Skeletal muscle tissue (tissue), 3 donors: ENCODE measurements at regions not wholly inside any gene's neighbourhood (a gene's known extent, or its start where the extent isn't known, plus 50 kb on each side); places are given as distances from the start of the nearest gene placed in this dataset.

Experiments
- H3K27ac ChIP-seq: one replicate; pipeline ENCODE4 v1.7.0; 2013; ENCODE audit warnings: mild to moderate bottlenecking, low read depth, low read length, inconsistent platforms
- H3K27me3 ChIP-seq, 3 donors: one replicate each; pipeline ENCODE4 v1.7.0; 2013; ENCODE audit warnings: low read length in 3 of 3; ENCODE audit not compliant: control insufficient read depth in 3 of 3, insufficient read depth in 3 of 3
- H3K36me3 ChIP-seq, 3 donors: one replicate each; pipeline ENCODE4 v1.7.0; 2013; ENCODE audit warnings: low read length in 3 of 3; ENCODE audit not compliant: control insufficient read depth in 3 of 3, insufficient read depth in 3 of 3
- H3K4me1 ChIP-seq, 3 donors: one replicate each; pipeline ENCODE4 v1.7.0; 2013; ENCODE audit warnings: low read length in 3 of 3, mild to moderate bottlenecking in 3 of 3; ENCODE audit not compliant: control insufficient read depth in 3 of 3, insufficient read depth in 3 of 3
- H3K4me3 ChIP-seq, 3 donors: one replicate each; pipeline ENCODE4 v1.7.0; 2013; ENCODE audit warnings: low read length in 3 of 3
- H3K9ac ChIP-seq, 3 donors: one replicate each; pipeline ENCODE4 v1.7.0; 2013; ENCODE audit warnings: low read length in 3 of 3, mild to moderate bottlenecking in 3 of 3, moderate library complexity in 2 of 3, low read depth in 1 of 3
- H3K9me3 ChIP-seq, 3 donors: one replicate each; pipeline ENCODE4 v1.7.0; 2013; ENCODE audit warnings: low read length in 3 of 3; ENCODE audit not compliant: control insufficient read depth in 3 of 3
- donor health status: Osteomylitis.

- no peak overlapping the region for H3K27ac ChIP-seq
- no peaks in the 10 kb centered on the region for H3K36me3 ChIP-seq
- H3K9ac ChIP-seq, result no peak overlapping the region
- no peak overlapping the region for H3K4me3 ChIP-seq
- no peaks in the 10 kb centered on the region for H3K9me3 ChIP-seq
- no peaks in the 10 kb centered on the region for H3K27me3 ChIP-seq
- H3K4me1 ChIP-seq, result no peaks in the 10 kb centered on the region
Measured at GRCh38 chr4:14091966-14092365, 464.4 kb upstream of the BOD1L1 start.

GRCh38 chr4:14092741-14093140, 465.2 kb upstream of the BOD1L1 start:
- Histone ChIP-seq H3K4me1 (no peaks in the 10 kb centered on the region), H3K9ac (no peak overlapping the region), H3K4me3 (no peak overlapping the region), H3K27ac (no peak overlapping the region), H3K27me3 (no peaks in the 10 kb centered on the region), H3K9me3 (no peaks in the 10 kb centered on the region), H3K36me3 (no peaks in the 10 kb centered on the region)

- H3K9ac ChIP-seq, result no peak overlapping the region
- no peaks in the 10 kb centered on the region for H3K4me1 ChIP-seq
- no peaks in the 10 kb centered on the region for H3K9me3 ChIP-seq
- H3K4me3 ChIP-seq, result no peak overlapping the region
- no peak overlapping the region for H3K27ac ChIP-seq
- no peaks in the 10 kb centered on the region for H3K27me3 ChIP-seq
- H3K36me3 ChIP-seq, result no peaks in the 10 kb centered on the region
Measured at GRCh38 chr4:14095831-14096230, 468.3 kb upstream of the BOD1L1 start.

DNA sequence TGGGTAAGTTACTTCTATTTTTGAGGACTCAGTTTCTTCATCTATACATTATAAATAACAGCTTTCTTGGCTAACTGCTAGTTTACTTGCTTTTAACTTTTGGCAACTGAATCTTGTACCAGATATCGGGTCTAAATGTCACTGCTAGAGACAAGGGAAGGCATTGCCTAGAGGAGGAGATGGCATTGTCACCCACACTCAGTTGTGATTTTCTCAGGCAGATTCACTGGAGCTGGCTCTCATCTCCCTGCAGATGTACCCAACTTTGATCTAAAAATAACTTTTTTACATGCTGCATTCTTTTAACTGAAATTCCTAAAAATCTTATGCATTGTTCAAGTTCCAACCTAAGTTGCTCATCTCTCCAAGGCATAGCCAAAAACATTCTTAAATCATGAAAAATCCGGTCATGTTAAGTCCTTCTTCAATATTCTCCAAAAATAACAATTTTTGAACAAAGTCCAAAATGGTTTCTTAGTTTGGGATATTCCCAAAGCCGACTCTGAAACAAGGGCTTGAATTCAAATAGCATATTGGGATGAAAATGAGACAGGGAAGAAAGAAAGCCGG, 469.0 kb upstream of the BOD1L1 start:
- H3K9ac ChIP-seq, result no peak overlapping the region
- H3K27me3 ChIP-seq, result no peaks in the 10 kb centered on the region
- H3K4me3 ChIP-seq, result no peak overlapping the region
- no peaks in the 10 kb centered on the region for H3K4me1 ChIP-seq
- no peak overlapping the region for H3K27ac ChIP-seq
- no peaks in the 10 kb centered on the region for H3K36me3 ChIP-seq
- H3K9me3 ChIP-seq, result no peaks in the 10 kb centered on the region

GRCh38 chr4:14100349-14100748, 472.8 kb upstream of the BOD1L1 start:
- Histone ChIP-seq H3K27ac (no peak overlapping the region), H3K4me3 (no peak overlapping the region), H3K27me3 (no peaks in the 10 kb centered on the region), H3K9me3 (no peaks in the 10 kb centered on the region), H3K9ac (no peak overlapping the region), H3K36me3 (no peaks in the 10 kb centered on the region), H3K4me1 (no peaks in the 10 kb centered on the region)

GRCh38 chr4:14110407-14110806, 482.9 kb upstream of the BOD1L1 start:
- H3K36me3 ChIP-seq, result no peaks in the 10 kb centered on the region
- no peak overlapping the region for H3K9ac ChIP-seq
- H3K4me3 ChIP-seq, result no peak overlapping the region
- no peaks in the 10 kb centered on the region for H3K27me3 ChIP-seq
- H3K9me3 ChIP-seq, result peaks cover 0 to 6% (median 0%) of the 10 kb centered on the region in 3 donors
- no peak overlapping the region for H3K27ac ChIP-seq
- H3K4me1 ChIP-seq, result no peaks in the 10 kb centered on the region

DNA sequence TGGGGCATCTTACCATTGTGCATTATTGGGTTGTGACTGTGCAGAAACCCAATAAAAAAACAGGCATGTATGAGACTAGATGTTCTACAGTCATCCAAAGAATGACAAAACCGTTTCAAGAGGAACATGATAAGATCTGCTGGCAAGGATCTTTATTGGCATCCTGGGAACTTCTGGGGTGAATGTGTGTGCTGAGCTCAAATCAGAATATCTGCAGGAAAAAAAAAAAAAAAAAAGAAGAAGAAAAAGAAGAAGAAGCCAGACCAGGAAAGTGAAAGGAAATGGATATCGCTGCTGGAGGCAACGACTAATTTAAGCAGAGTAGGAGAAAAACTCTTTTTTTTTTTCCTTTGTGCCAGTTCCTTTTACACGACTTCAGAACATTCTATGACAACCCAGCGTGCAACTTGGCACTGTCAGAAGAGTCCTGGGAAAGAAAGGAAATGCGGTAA, 484.2 kb upstream of the BOD1L1 start:
- no peaks in the 10 kb centered on the region for H3K9me3 ChIP-seq
- H3K9ac ChIP-seq, result no peak overlapping the region
- H3K27ac ChIP-seq, result no peak overlapping the region
- H3K4me3 ChIP-seq, result no peak overlapping the region
- no peaks in the 10 kb centered on the region for H3K36me3 ChIP-seq
- no peaks in the 10 kb centered on the region for H3K4me1 ChIP-seq
- no peaks in the 10 kb centered on the region for H3K27me3 ChIP-seq

DNA sequence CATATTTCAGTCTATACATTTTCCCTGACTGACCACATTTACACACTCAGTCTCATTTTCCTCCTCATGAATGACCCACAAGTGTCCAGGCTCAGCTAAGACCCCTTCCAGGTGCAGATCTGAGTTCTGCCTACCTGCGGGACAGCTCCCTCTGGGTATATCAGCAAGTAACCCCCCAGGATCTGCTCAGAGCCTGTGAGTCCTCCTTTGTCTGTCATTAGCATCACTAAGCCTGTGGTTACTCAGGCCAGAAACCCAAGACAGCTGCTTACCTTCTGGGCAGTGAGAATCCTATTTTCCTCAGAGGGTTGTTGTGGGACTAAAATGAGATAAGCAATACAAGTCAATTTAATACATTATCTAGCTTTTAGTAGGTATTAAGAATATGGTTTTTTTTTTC, 487.6 kb upstream of the BOD1L1 start:
- Histone ChIP-seq H3K4me1 (no peaks in the 10 kb centered on the region), H3K9me3 (no peaks in the 10 kb centered on the region), H3K27ac (no peak overlapping the region), H3K36me3 (no peaks in the 10 kb centered on the region), H3K4me3 (no peak overlapping the region), H3K9ac (no peak overlapping the region), H3K27me3 (no peaks in the 10 kb centered on the region)

- H3K36me3 ChIP-seq, result no peaks in the 10 kb centered on the region
- no peak overlapping the region for H3K4me3 ChIP-seq
- H3K9ac ChIP-seq, result no peak overlapping the region
Measured at GRCh38 chr4:14117575-14118238, 490.2 kb upstream of the BOD1L1 start.

DNA sequence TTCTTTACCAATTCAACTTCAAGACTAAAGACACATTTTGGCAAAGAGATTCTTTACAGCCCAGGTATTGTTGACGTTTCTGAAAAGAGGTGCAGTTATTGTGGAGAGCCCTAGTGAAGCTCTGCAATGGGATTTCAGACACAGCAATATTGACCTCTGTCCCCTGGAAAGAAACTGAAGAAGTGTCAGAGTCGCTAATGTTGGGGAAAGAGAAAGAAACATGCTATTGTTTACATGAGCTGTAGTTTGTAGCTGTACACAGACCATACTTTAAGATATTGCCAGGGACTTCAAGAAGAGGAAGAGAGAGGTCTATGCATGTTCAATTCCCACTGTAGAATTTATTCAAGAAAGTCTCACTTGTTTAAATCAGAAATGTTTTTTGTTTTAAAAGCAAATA, 497.3 kb upstream of the BOD1L1 start:
- H3K4me3 ChIP-seq, result no peak overlapping the region
- no peak overlapping the region for H3K27ac ChIP-seq
- H3K27me3 ChIP-seq, result no peaks in the 10 kb centered on the region
- H3K4me1 ChIP-seq, result no peaks in the 10 kb centered on the region
- no peaks in the 10 kb centered on the region for H3K9me3 ChIP-seq
- H3K9ac ChIP-seq, result no peak overlapping the region
- no peaks in the 10 kb centered on the region for H3K36me3 ChIP-seq

More at GRCh38 chr4:14117575-14118238, 490.2 kb upstream of the BOD1L1 start:
- H3K4me1 ChIP-seq, result no peaks in the 10 kb centered on the region
- H3K27ac ChIP-seq, result no peak overlapping the region
- no peaks in the 10 kb centered on the region for H3K9me3 ChIP-seq
- H3K27me3 ChIP-seq, result no peaks in the 10 kb centered on the region
